H9 (cell line): ENCODE measurements at regions not wholly inside any gene's neighbourhood (a gene's known extent, or its start where the extent isn't known, plus 50 kb on each side); places are given as distances from the start of the nearest gene placed in this dataset.

Source experiments
- DNase-seq: peaks from one replicate; pipeline ENCODE4 v3.0.0-alpha.2; 2017
- H2AFZ ChIP-seq: one replicate; pipeline ENCODE4 v1.6.1; 2013; ENCODE audit warnings: mild to moderate bottlenecking, low read length, control low read depth, moderate library complexity
- H2AK5ac ChIP-seq: 2 replicates; pipeline ENCODE4 v1.6.1; 2013; ENCODE audit warnings: low read length, control low read depth, mixed read lengths; ENCODE audit not compliant: insufficient read length
- H2BK120ac ChIP-seq: one replicate; pipeline ENCODE4 v1.6.1; 2013; ENCODE audit warnings: low read depth, mild to moderate bottlenecking, low read length, control low read depth, inconsistent platforms; ENCODE audit not compliant: poor library complexity, severe bottlenecking
- H2BK12ac ChIP-seq: 2 replicates; pipeline ENCODE4 v1.6.1; 2013; ENCODE audit warnings: low read length, control low read depth, mixed read lengths, low read depth; ENCODE audit not compliant: insufficient read length
- H2BK15ac ChIP-seq: 2 replicates; pipeline ENCODE4 v1.6.1; 2013; ENCODE audit warnings: low read depth, low read length, control low read depth
- H2BK20ac ChIP-seq: one replicate; pipeline ENCODE4 v1.6.1; 2013; ENCODE audit warnings: low read depth, mild to moderate bottlenecking, low read length, control low read depth, inconsistent platforms; ENCODE audit not compliant: poor library complexity, severe bottlenecking
- H2BK5ac ChIP-seq: 2 replicates; pipeline ENCODE4 v1.6.1; 2013; ENCODE audit warnings: low read length, control low read depth, mixed read lengths; ENCODE audit not compliant: insufficient read length
- H3K14ac ChIP-seq: 2 replicates; pipeline ENCODE4 v1.6.1; 2013; ENCODE audit warnings: low read length, control low read depth; ENCODE audit not compliant: insufficient read depth
- H3K18ac ChIP-seq: 2 replicates; pipeline ENCODE4 v1.6.1; 2013; ENCODE audit warnings: low read depth, mild to moderate bottlenecking, mixed read lengths, low read length, control low read depth; ENCODE audit not compliant: insufficient read length
- H3K23ac ChIP-seq: 2 replicates; pipeline ENCODE4 v1.6.1; 2013; ENCODE audit warnings: low read length, control low read depth, mixed read lengths, low read depth; ENCODE audit not compliant: insufficient read length
- H3K23me2 ChIP-seq: 2 replicates; pipeline ENCODE4 v1.6.1; 2013; ENCODE audit warnings: low read depth, mild to moderate bottlenecking, mixed read lengths, low read length, control low read depth; ENCODE audit not compliant: insufficient read length, poor library complexity, severe bottlenecking
- H3K27ac ChIP-seq: 2 replicates; pipeline ENCODE4 v1.5.1; 2013; ENCODE audit warnings: low read length, control low read depth, mixed read lengths, low read depth; ENCODE audit not compliant: insufficient read length
- H3K27me3 ChIP-seq: 2 replicates; pipeline ENCODE4 v1.6.1; 2013; ENCODE audit warnings: low read length, control low read depth, inconsistent platforms; ENCODE audit not compliant: insufficient read depth
- H3K4ac ChIP-seq: 2 replicates; pipeline ENCODE4 v1.6.1; 2013; ENCODE audit warnings: low read depth, mild to moderate bottlenecking, control low read depth, inconsistent platforms, low read length, moderate library complexity
- H3K4me1 ChIP-seq: 2 replicates; pipeline ENCODE4 v1.6.1; 2013; ENCODE audit warnings: low read length, control low read depth, inconsistent platforms; ENCODE audit not compliant: insufficient read depth
- H3K4me2 ChIP-seq: 2 replicates; pipeline ENCODE4 v1.6.1; 2013; ENCODE audit warnings: low read length, control low read depth, mixed read lengths; ENCODE audit not compliant: insufficient read length, insufficient read depth
- H3K56ac ChIP-seq: 2 replicates; pipeline ENCODE4 v1.6.1; 2013; ENCODE audit warnings: low read depth, mild to moderate bottlenecking, mixed read lengths, low read length, control low read depth; ENCODE audit not compliant: insufficient read length
- H3K79me1 ChIP-seq: 2 replicates; pipeline ENCODE4 v1.6.1; 2013; ENCODE audit warnings: low read depth, mild to moderate bottlenecking, moderate library complexity, low read length, control low read depth, inconsistent platforms; ENCODE audit not compliant: insufficient read depth, poor library complexity, severe bottlenecking
- H3K79me2 ChIP-seq: 2 replicates; pipeline ENCODE4 v1.6.1; 2013; ENCODE audit warnings: low read length, control low read depth, inconsistent platforms; ENCODE audit not compliant: insufficient read depth
- H3K9ac ChIP-seq: 2 replicates; pipeline ENCODE4 v1.6.1; 2013; ENCODE audit warnings: low read length, control low read depth, mixed read lengths; ENCODE audit not compliant: insufficient read length; ENCODE audit errors: extremely low read depth
- H3K9me3 ChIP-seq: one replicate; pipeline ENCODE4 v1.6.1; 2013; ENCODE audit warnings: low read depth, low read length, inconsistent platforms; ENCODE audit not compliant: control insufficient read depth
- H3T11ph ChIP-seq: one replicate; pipeline ENCODE4 v1.6.1; 2013; ENCODE audit warnings: mild to moderate bottlenecking, low read length, control low read depth, inconsistent platforms
- H4K20me1 ChIP-seq: one replicate; pipeline ENCODE4 v1.6.1; 2013; ENCODE audit not compliant: control insufficient read depth, insufficient read length, insufficient read depth
- H4K5ac ChIP-seq: 2 replicates; pipeline ENCODE4 v1.6.1; 2013; ENCODE audit warnings: low read depth, mild to moderate bottlenecking, mixed read lengths, low read length, control low read depth; ENCODE audit not compliant: insufficient read length
- H4K8ac ChIP-seq: replicated peaks from 2 replicates; pipeline ENCODE4 v1.6.1; 2013; ENCODE audit warnings: low read length, control low read depth, mixed read lengths, low read depth; ENCODE audit not compliant: insufficient read length
- H4K91ac ChIP-seq: 2 replicates; pipeline ENCODE4 v1.6.1; 2013; ENCODE audit warnings: low read depth, mild to moderate bottlenecking, moderate library complexity, mixed read lengths, low read length, control low read depth; ENCODE audit not compliant: insufficient read length
- H3K27ac Mint-ChIP-seq, 3 experiments: 2 replicates in 2 of 3; 3 replicates in 1 of 3; pipeline ENCODE4 v1.8.0; 2020 to 2021; ENCODE audit warnings: mixed read lengths in 3 of 3, mild to moderate bottlenecking in 1 of 3, moderate library complexity in 1 of 3
- H3K27me3 Mint-ChIP-seq: 2 replicates; pipeline ENCODE4 v1.8.0; 2021; ENCODE audit warnings: low read depth, mild to moderate bottlenecking, moderate library complexity, mixed read lengths
- H3K36me3 Mint-ChIP-seq, 3 experiments: 2 replicates in 2 of 3; 3 replicates in 1 of 3; pipeline ENCODE4 v1.8.0; 2020 to 2021; ENCODE audit warnings: low read depth in 3 of 3, mixed read lengths in 3 of 3; ENCODE audit not compliant: insufficient read depth in 1 of 3
- H3K4me1 Mint-ChIP-seq, 2 experiments: 2 replicates each; pipeline ENCODE4 v1.8.0; 2020; ENCODE audit warnings: mixed read lengths in 2 of 2
- H3K4me3 Mint-ChIP-seq, 2 experiments: 2 replicates in 1 of 2; 3 replicates in 1 of 2; pipeline ENCODE4 v1.8.0; 2020 to 2021; ENCODE audit warnings: mild to moderate bottlenecking in 2 of 2, mixed read lengths in 2 of 2, moderate library complexity in 1 of 2
- H3K9me3 Mint-ChIP-seq, 2 experiments: 2 replicates in 1 of 2; 3 replicates in 1 of 2; pipeline ENCODE4 v1.8.0; 2020; ENCODE audit warnings: mild to moderate bottlenecking in 2 of 2, mixed read lengths in 2 of 2, moderate library complexity in 1 of 2
- CTCF ChIP-seq: fragments of 200-600 bp; sonication (generic); conservative IDR thresholded peaks from 3 replicates; pipeline ENCODE4 v1.8.0; 2021; ENCODE audit warnings: antibody characterized with exemption, mild to moderate bottlenecking
- WGBS: extraction: QIAGEN DNeasy Blood & Tissue Kit; methylation state at CpG from one replicate; pipeline ENCODE4 v1.1.7; 2013; ENCODE audit warnings: missing lambda C conversion rate, low lambda C conversion rate, mixed read lengths; ENCODE audit not compliant: insufficient read length; ENCODE audit errors: extremely low coverage; 5-methylcytosine and 5-hydroxymethylcytosine counted together

- H3K9me3 ChIP-seq: no peaks in the 10 kb centered on the region
- H3K36me3 Mint-ChIP-seq: peaks cover 0 to 7% (median 4%) of the 10 kb centered on the region in 3 experiments; a peak in 4 of 7 replicates
Measured at GRCh38 chr5:163747586-163747985, 242.2 kb downstream of the MAT2B start.

More at GRCh38 chr5:163747586-163747985, 242.2 kb downstream of the MAT2B start:
- H2BK15ac ChIP-seq: no peak overlapping the region
- Mint-ChIP-seq H3K4me1 (no peaks in the 10 kb centered on the region), H3K9me3 (peaks cover 0 to 4% of the 10 kb centered on the region in 2 experiments; a peak in 3 of 5 replicates), H3K27ac (no peak overlapping the region), H3K4me3 (no peak overlapping the region), H3K27me3 (no peaks in the 10 kb centered on the region)
- H3K4ac ChIP-seq: no peak overlapping the region
- H2BK120ac ChIP-seq: no peak overlapping the region
- no peak for DNase-seq
- TF ChIP-seq CTCF: no peak
- no peak overlapping the region for H2BK5ac ChIP-seq
- no peak overlapping the region for H4K8ac ChIP-seq
- no peak overlapping the region for H2BK12ac ChIP-seq
- H3K27ac ChIP-seq: no peak overlapping the region
- no peaks in the 10 kb centered on the region for H3K27me3 ChIP-seq
- no peak overlapping the region for H4K5ac ChIP-seq
- no peaks in the 10 kb centered on the region; the same call in 1 of the 2 replicates for H3K4me1 ChIP-seq
- H3K79me2 ChIP-seq: no peaks in the 10 kb centered on the region
- whole genome bisulfite sequencing: no CpG with 5 or more reads among the region's 2 CpGs
- no peak overlapping the region for H3K23ac ChIP-seq
- H2BK20ac ChIP-seq: no peak overlapping the region
- no peak overlapping the region for H2AFZ ChIP-seq
- no peak overlapping the region for H2AK5ac ChIP-seq
- H3T11ph ChIP-seq: no peak overlapping the region
- H3K4me2 ChIP-seq: no peak overlapping the region
- H3K56ac ChIP-seq: no peak overlapping the region
- no peaks in the 10 kb centered on the region for H4K20me1 ChIP-seq
- no peaks in the 10 kb centered on the region for H3K23me2 ChIP-seq
- no peak overlapping the region for H3K14ac ChIP-seq
- H3K79me1 ChIP-seq: no peaks in the 10 kb centered on the region
- no peak overlapping the region for H3K18ac ChIP-seq
- H3K9ac ChIP-seq: no peak overlapping the region
- no peak overlapping the region for H4K91ac ChIP-seq
